GM12878 (cell line): ENCODE measurements at regions not wholly inside any gene's neighbourhood (a gene's known extent, or its start where the extent isn't known, plus 50 kb on each side); places are given as distances from the start of the nearest gene placed in this dataset.

Experiments used
- BCL11A ChIP-seq: IDR thresholded peaks from 2 replicates; pipeline ENCODE4 v1.6.1; 2011; ENCODE audit warnings: low read depth, low read length
- BMI1 ChIP-seq: fragments of 450-650 bp; IDR thresholded peaks from 2 replicates; pipeline ENCODE4 v1.6.1; 2016; ENCODE audit warnings: mild to moderate bottlenecking, moderate library complexity, borderline replicate concordance
- CBFB ChIP-seq: IDR thresholded peaks from 2 replicates; pipeline ENCODE4 v1.6.1; 2016; ENCODE audit warnings: antibody characterized with exemption, low read depth
- CREB1 ChIP-seq: IDR thresholded peaks from 2 replicates; pipeline ENCODE4 v1.6.1; 2012; ENCODE audit warnings: low read depth, mild to moderate bottlenecking, inconsistent platforms
- CREM ChIP-seq: IDR thresholded peaks from 2 replicates; pipeline ENCODE4 v1.6.1; 2014; ENCODE audit warnings: antibody characterized with exemption, low read depth
- GATAD2B ChIP-seq: fragments of 450-650 bp; conservative IDR thresholded peaks from 2 replicates; pipeline ENCODE4 v1.6.1; 2017; ENCODE audit warnings: low read depth, mild to moderate bottlenecking, moderate library complexity
- HCFC1 ChIP-seq: fragments of 150-350 bp; IDR thresholded peaks from 2 replicates; pipeline ENCODE4 v1.6.1; 2014; ENCODE audit warnings: low read length
- IKZF2 ChIP-seq, 2 experiments: fragments of 450-650 bp; IDR thresholded peaks; 2 replicates each; pipeline ENCODE4 v1.6.1; 2017; ENCODE audit warnings: mild to moderate bottlenecking in 2 of 2, moderate library complexity in 2 of 2
- KAT2A ChIP-seq: conservative IDR thresholded peaks from 2 replicates; pipeline ENCODE4 v1.6.1; 2011; ENCODE audit warnings: low read depth, low read length; ENCODE audit not compliant: control insufficient read depth
- MYC ChIP-seq: IDR thresholded peaks from 2 replicates; pipeline ENCODE4 v1.6.1; 2011; ENCODE audit warnings: mild to moderate bottlenecking, low read length, moderate library complexity, inconsistent platforms; ENCODE audit not compliant: insufficient read depth, insufficient replicate concordance, insufficient read length, severe bottlenecking
- NFYB ChIP-seq: IDR thresholded peaks from 2 replicates; pipeline ENCODE4 v1.6.1; 2011; ENCODE audit warnings: low read depth, mild to moderate bottlenecking, low read length, improper control_type of control experiment, moderate library complexity; ENCODE audit not compliant: insufficient read depth
- POU2F2 ChIP-seq: IDR thresholded peaks from 3 replicates; pipeline ENCODE4 v1.6.1; 2011; ENCODE audit warnings: low read depth, mild to moderate bottlenecking, low read length, borderline replicate concordance
- RAD51 ChIP-seq: fragments of 450-650 bp; IDR thresholded peaks from 2 replicates; pipeline ENCODE4 v1.6.1; 2016; ENCODE audit warnings: moderate library complexity, mild to moderate bottlenecking, inconsistent platforms
- REST ChIP-seq: IDR thresholded peaks from 2 replicates; pipeline ENCODE4 v1.6.1; 2012; ENCODE audit warnings: mild to moderate bottlenecking, low read depth, low read length
- RUNX3 ChIP-seq: IDR thresholded peaks from 2 replicates; pipeline ENCODE4 v1.6.1; 2012; ENCODE audit warnings: low read length, inconsistent platforms
- TCF7 ChIP-seq: IDR thresholded peaks from 2 replicates; pipeline ENCODE4 v1.6.1; 2014; ENCODE audit warnings: antibody characterized with exemption, borderline replicate concordance
- YY1 ChIP-seq: IDR thresholded peaks from 2 replicates; pipeline ENCODE4 v1.6.1; 2011; ENCODE audit warnings: low read depth, mild to moderate bottlenecking, low read length
- ZBED1 ChIP-seq: IDR thresholded peaks from 2 replicates; pipeline ENCODE4 v1.6.1; 2016; ENCODE audit warnings: borderline replicate concordance
- TF ChIP-seq, protein P1 (sequence below): fragments of 450-650 bp; IDR thresholded peaks from 2 replicates; pipeline ENCODE4 v1.6.1; 2017; ENCODE audit warnings: mild to moderate bottlenecking
- TF ChIP-seq, protein P2 (sequence below), 3 experiments: IDR thresholded peaks in 2 of 3; conservative IDR thresholded peaks in 1 of 3; 2 replicates each; pipeline ENCODE4 v1.5.1; 2011; ENCODE audit warnings: low read depth in 3 of 3, low read length in 3 of 3, mild to moderate bottlenecking in 3 of 3, control low read depth in 2 of 3, moderate library complexity in 2 of 3, inconsistent platforms in 1 of 3, mixed read lengths in 1 of 3; ENCODE audit not compliant: control insufficient read depth in 2 of 3, insufficient read depth in 1 of 3; ENCODE audit errors: extremely low read depth in 1 of 3
- TF ChIP-seq, protein P3 (sequence below): IDR thresholded peaks from 2 replicates; pipeline ENCODE4 v1.6.1; 2011; ENCODE audit warnings: low read depth, low read length, improper control_type of control experiment, borderline replicate concordance

DNA sequence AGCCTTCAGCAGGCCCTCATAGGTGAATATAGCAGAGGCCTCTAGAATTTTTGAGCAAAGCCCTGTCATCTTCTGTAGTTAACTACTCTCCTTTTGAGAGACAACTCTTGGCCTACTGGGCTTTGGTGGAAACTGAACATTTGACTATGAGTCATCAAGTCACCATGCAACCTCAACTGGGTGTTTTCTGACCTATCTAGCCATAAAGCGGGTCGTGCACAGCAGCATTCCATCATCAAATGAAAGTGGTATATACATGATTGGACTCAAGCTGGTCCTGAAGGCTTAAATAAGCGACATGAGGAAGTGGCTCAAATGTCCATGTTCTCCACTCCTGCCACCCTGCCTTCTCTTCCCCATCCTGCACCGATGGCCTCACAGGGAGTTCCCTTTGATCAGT is 1115.5 kb downstream of the TAF11L14 start (continued):
- TF ChIP-seq, protein P1, sequence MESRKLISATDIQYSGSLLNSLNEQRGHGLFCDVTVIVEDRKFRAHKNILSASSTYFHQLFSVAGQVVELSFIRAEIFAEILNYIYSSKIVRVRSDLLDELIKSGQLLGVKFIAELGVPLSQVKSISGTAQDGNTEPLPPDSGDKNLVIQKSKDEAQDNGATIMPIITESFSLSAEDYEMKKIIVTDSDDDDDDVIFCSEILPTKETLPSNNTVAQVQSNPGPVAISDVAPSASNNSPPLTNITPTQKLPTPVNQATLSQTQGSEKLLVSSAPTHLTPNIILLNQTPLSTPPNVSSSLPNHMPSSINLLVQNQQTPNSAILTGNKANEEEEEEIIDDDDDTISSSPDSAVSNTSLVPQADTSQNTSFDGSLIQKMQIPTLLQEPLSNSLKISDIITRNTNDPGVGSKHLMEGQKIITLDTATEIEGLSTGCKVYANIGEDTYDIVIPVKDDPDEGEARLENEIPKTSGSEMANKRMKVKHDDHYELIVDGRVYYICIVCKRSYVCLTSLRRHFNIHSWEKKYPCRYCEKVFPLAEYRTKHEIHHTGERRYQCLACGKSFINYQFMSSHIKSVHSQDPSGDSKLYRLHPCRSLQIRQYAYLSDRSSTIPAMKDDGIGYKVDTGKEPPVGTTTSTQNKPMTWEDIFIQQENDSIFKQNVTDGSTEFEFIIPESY: no peak
- no peak for TF ChIP-seq GATAD2B
- no peak for TF ChIP-seq BMI1
- TF ChIP-seq BCL11A: 0 out of 2 replicates have a peak, but pooled peaks have one; percentile 17
- TF ChIP-seq YY1: no peak
- TF ChIP-seq CREB1: peak; percentile 36; the same call in 1 of the 2 replicates
- TF ChIP-seq, protein P2, sequence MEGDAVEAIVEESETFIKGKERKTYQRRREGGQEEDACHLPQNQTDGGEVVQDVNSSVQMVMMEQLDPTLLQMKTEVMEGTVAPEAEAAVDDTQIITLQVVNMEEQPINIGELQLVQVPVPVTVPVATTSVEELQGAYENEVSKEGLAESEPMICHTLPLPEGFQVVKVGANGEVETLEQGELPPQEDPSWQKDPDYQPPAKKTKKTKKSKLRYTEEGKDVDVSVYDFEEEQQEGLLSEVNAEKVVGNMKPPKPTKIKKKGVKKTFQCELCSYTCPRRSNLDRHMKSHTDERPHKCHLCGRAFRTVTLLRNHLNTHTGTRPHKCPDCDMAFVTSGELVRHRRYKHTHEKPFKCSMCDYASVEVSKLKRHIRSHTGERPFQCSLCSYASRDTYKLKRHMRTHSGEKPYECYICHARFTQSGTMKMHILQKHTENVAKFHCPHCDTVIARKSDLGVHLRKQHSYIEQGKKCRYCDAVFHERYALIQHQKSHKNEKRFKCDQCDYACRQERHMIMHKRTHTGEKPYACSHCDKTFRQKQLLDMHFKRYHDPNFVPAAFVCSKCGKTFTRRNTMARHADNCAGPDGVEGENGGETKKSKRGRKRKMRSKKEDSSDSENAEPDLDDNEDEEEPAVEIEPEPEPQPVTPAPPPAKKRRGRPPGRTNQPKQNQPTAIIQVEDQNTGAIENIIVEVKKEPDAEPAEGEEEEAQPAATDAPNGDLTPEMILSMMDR (IDR thresholded peaks at IDR 0.05 in 2 of 3, conservative IDR thresholded peaks at IDR 0.05 in 1 of 3; ENCODE audit: control insufficient read depth in 2 of 3, extremely low read depth in 1 of 3, insufficient read depth in 1 of 3, low read depth in 3 of 3, low read length in 3 of 3): no peak
- 0 out of 4 replicates have a peak, but pooled peaks of 1 of the 2 experiments have one; percentile 39 for TF ChIP-seq IKZF2 (IDR thresholded peaks at IDR 0.05)
- TF ChIP-seq RAD51: no peak
- peak; percentile 10; the same call in 1 of the 2 replicates for TF ChIP-seq TCF7
- TF ChIP-seq NFYB: no peak
- peak; percentile 50; the same call in 1 of the 2 replicates for TF ChIP-seq ZBED1
- TF ChIP-seq CBFB: 0 out of 2 replicates have a peak, but pooled peaks have one; percentile 23
- TF ChIP-seq POU2F2: peak; percentile 43; the same call in 1 of the 3 replicates
- no peak for TF ChIP-seq MYC
- TF ChIP-seq KAT2A: no peak
- TF ChIP-seq HCFC1: no peak
- TF ChIP-seq CREM: peak; percentile 51; the same call in 1 of the 2 replicates
- no peak for TF ChIP-seq REST
- peak; percentile 77 for TF ChIP-seq RUNX3
- TF ChIP-seq, protein P3, sequence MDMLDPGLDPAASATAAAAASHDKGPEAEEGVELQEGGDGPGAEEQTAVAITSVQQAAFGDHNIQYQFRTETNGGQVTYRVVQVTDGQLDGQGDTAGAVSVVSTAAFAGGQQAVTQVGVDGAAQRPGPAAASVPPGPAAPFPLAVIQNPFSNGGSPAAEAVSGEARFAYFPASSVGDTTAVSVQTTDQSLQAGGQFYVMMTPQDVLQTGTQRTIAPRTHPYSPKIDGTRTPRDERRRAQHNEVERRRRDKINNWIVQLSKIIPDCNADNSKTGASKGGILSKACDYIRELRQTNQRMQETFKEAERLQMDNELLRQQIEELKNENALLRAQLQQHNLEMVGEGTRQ: no peak
